ENCODE measurements at regions not wholly inside any gene's neighbourhood (a gene's known extent, or its start where the extent isn't known, plus 50 kb on each side); places are given as distances from the start of the nearest gene placed in this dataset.

GRCh38 chr11:134572741-134573675 is 161.0 kb upstream of the B3GAT1 start:
- no peak for DNase-seq
- Histone ChIP-seq H3K27me3 (ENCODE audit: control insufficient read depth, insufficient read depth, low read length) (no peaks in the 10 kb centered on the region), H3K36me3 (ENCODE audit: control insufficient read depth in 2 of 3, insufficient read depth in 3 of 3, low read length in 3 of 3) (no peaks in the 10 kb centered on the region), H3K4me3 (ENCODE audit: low read length in 3 of 3) (no peak overlapping the region), H3K9ac (ENCODE audit: low read length in 3 of 3) (no peak overlapping the region), H3K27ac (ENCODE audit: low read depth in 2 of 2, low read length in 2 of 2) (no peak overlapping the region), H3K9me3 (ENCODE audit: control insufficient read depth in 2 of 3, insufficient read depth in 1 of 3, low read length in 3 of 3) (no peaks in the 10 kb centered on the region), H3K4me1 (ENCODE audit: control insufficient read depth in 2 of 3, insufficient read depth in 2 of 3, low read depth in 1 of 3, low read length in 3 of 3) (no peaks in the 10 kb centered on the region)
- TF ChIP-seq CTCF (IDR thresholded peaks at IDR 0.05; ENCODE audit: borderline replicate concordance, extremely low read depth, insufficient read depth): no peak
- no peak for FAIRE-seq
- intact Hi-C loops (cut with DNase I): no loop called here

- H3K4me1 ChIP-seq (ENCODE audit: control insufficient read depth in 2 of 3, insufficient read depth in 2 of 3, low read depth in 1 of 3, low read length in 3 of 3): no peaks in the 10 kb centered on the region
- intact Hi-C loops (cut with DNase I): no loop called here
- no peaks in the 10 kb centered on the region for H3K27me3 ChIP-seq (ENCODE audit: control insufficient read depth, insufficient read depth, low read length)
- FAIRE-seq: no peak
- H3K36me3 ChIP-seq (ENCODE audit: control insufficient read depth in 2 of 3, insufficient read depth in 3 of 3, low read length in 3 of 3): no peaks in the 10 kb centered on the region
- no peaks in the 10 kb centered on the region for H3K9me3 ChIP-seq (ENCODE audit: control insufficient read depth in 2 of 3, insufficient read depth in 1 of 3, low read length in 3 of 3)
- TF ChIP-seq CTCF (IDR thresholded peaks at IDR 0.05; ENCODE audit: borderline replicate concordance, extremely low read depth, insufficient read depth): no peak
- H3K9ac ChIP-seq (ENCODE audit: low read length in 3 of 3): no peak overlapping the region
- no peak overlapping the region for H3K4me3 ChIP-seq (ENCODE audit: low read length in 3 of 3)
- H3K27ac ChIP-seq (ENCODE audit: low read depth in 2 of 2, low read length in 2 of 2): no peak overlapping the region
- no peak for DNase-seq
These were observed 159.3 kb upstream of the B3GAT1 start for GRCh38 chr11:134571301-134571700.

GRCh38 chr11:134569195-134569594 is 157.2 kb upstream of the B3GAT1 start:
- FAIRE-seq: no peak
- no peak for TF ChIP-seq CTCF (IDR thresholded peaks at IDR 0.05; ENCODE audit: borderline replicate concordance, extremely low read depth, insufficient read depth)
- no peak for DNase-seq
- Histone ChIP-seq H3K36me3 (ENCODE audit: control insufficient read depth in 2 of 3, insufficient read depth in 3 of 3, low read length in 3 of 3) (no peaks in the 10 kb centered on the region), H3K9me3 (ENCODE audit: control insufficient read depth in 2 of 3, insufficient read depth in 1 of 3, low read length in 3 of 3) (peaks cover 0 to 3% (median 0%) of the 10 kb centered on the region in 3 donors), H3K27me3 (ENCODE audit: control insufficient read depth, insufficient read depth, low read length) (no peaks in the 10 kb centered on the region), H3K27ac (ENCODE audit: low read depth in 2 of 2, low read length in 2 of 2) (no peak overlapping the region), H3K9ac (ENCODE audit: low read length in 3 of 3) (no peak overlapping the region), H3K4me1 (ENCODE audit: control insufficient read depth in 2 of 3, insufficient read depth in 2 of 3, low read depth in 1 of 3, low read length in 3 of 3) (no peaks in the 10 kb centered on the region), H3K4me3 (ENCODE audit: low read length in 3 of 3) (no peak overlapping the region)
- intact Hi-C loops (cut with DNase I): no loop called here
